NCI-H748 (cell line): ENCODE measurements at regions not wholly inside any gene's neighbourhood (a gene's known extent, or its start where the extent isn't known, plus 50 kb on each side); places are given as distances from the start of the nearest gene placed in this dataset.
"Not testable (repeated sequence)": the region's sequence is repeated elsewhere in the genome, so short reads cannot be mapped to it uniquely, and the experiment has no call there.

Source experiments
- DNase-seq: peaks from one replicate; lab custom pipeline; 2025; ENCODE audit not compliant: unreplicated experiment; lab: John Stamatoyannopoulos, UW

- DNase-seq, result peak; percentile 70
These were observed 306.8 kb upstream of the ATP11B start for GRCh38 chr3:182486463-182486862.

DNA sequence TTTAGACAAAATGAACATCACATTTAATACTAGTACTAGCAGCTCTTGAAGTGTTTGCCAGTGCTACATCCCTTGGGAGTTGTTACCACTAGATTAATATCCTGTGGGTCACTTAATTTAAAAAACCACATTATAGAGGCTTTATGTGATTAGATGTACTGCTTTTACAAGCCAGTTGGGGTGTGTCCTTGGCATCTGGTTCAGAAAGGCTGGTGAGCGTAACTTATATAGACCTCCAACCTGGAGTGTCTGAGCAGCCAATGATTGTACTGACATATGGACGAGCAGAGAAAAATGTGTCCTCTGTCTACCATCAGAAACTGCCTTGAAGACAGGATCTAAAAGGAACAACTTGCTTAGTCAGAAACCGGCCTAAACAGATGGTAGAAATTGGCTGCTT is 306.2 kb upstream of the ATP11B start:
- DNase-seq, result peak; percentile 48

DNA sequence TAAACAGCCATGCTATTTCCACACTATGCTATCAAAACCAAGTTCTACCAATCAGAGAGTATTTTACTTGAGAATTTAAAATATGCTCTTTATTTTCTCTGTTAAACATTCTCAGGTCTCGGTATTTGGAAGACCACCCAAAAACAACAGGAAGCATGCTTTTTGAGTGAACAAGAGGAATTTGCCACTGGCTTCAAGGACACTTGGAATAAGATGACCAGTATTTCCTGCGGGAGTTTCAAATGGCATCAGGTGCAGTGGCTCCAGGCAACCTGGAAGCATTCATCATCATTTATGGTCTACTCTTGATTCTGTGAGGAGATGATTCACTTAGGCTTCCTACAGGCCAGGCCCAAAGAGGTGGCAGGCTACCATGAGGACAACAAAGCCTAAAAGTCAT is 305.7 kb upstream of the ATP11B start:
- no peak for DNase-seq

- DNase-seq, result peak; percentile 97
These were observed 302.5 kb upstream of the ATP11B start for GRCh38 chr3:182490596-182491491.

DNA sequence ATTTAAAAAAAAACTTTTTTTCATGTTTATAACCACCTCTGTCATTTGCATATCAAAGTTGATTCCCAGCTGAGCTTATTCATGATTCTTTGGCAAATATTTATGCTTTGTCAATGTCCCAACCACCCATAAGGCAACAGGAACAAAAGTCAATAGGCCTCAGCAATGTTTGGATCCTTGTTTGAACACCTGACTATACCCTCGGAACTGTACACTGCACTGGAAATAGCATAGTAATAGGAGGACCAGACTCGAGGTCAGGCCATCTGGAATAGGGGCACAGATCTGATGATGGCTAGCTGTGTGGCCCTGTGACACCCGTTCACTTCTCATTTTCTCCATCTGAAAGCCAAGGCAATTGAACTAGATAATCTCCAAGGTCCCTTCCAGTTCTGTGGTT is 301.7 kb upstream of the ATP11B start:
- peak; percentile 88 for DNase-seq

DNA sequence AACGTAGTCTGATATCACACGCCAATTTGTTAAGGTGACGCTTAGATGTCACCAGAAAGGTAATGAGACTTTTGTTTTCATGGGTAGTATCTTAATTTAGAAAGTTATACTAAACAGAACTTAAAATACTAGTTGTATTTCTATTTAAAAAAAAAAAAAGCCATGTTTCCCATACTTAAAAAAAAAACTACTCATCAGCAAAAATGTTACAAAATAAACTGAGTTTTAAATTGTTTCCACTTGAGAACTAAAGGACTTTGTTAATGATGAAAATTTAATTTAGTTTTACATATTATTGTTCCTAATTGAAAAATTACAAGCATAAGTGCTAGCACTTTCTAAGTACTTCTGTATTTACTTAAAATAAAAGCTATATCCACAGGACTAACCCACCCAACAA is 300.8 kb upstream of the ATP11B start:
- DNase-seq, result no peak

- peak; percentile 44 for DNase-seq
These were observed 293.0 kb upstream of the ATP11B start for GRCh38 chr3:182500289-182500688.

- DNase-seq, result no peak
These were observed 291.4 kb upstream of the ATP11B start for GRCh38 chr3:182501856-182502255.

GRCh38 chr3:182503401-182503800 is 289.9 kb upstream of the ATP11B start:
- no peak for DNase-seq

DNA sequence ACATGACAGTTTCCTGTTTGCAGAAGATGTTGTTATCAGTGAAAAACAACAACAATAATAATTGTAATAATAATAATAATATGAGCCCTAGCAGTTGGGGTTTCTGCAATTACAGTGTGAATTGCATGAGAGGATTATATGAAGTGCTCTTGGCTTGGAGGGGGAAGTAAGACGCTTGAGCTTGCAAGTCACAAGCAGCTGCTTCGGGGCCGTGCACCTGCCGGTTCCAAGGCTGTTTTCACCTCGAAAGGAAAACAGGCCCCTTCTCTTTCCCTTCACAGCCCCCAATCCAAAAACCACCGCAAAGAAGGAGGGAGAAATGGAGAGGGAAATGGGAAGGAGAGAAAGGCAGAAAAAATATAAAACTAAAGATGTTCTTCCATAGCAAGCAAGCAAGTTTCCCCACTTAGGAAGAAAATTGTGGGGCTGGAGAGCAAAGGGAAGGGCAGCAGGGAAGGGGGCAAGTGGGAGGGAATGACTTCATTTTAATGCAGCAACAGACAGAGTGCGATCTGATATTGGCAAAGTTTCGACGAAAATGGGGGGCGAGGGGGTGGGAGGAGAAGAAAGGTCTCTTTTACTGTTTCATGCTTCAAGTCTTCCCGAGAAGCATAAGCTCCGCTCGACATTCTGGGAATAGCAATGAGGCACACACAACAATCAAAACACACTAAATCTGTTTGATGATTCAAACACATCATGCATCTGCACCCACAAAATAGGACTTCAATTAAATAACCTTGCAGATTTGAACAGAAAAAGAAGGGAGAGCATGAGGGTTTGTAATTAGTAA is 284.2 kb upstream of the ATP11B start:
- no peak for DNase-seq

GRCh38 chr3:182509844-182510460 is 283.4 kb upstream of the ATP11B start:
- DNase-seq, result no peak

DNA sequence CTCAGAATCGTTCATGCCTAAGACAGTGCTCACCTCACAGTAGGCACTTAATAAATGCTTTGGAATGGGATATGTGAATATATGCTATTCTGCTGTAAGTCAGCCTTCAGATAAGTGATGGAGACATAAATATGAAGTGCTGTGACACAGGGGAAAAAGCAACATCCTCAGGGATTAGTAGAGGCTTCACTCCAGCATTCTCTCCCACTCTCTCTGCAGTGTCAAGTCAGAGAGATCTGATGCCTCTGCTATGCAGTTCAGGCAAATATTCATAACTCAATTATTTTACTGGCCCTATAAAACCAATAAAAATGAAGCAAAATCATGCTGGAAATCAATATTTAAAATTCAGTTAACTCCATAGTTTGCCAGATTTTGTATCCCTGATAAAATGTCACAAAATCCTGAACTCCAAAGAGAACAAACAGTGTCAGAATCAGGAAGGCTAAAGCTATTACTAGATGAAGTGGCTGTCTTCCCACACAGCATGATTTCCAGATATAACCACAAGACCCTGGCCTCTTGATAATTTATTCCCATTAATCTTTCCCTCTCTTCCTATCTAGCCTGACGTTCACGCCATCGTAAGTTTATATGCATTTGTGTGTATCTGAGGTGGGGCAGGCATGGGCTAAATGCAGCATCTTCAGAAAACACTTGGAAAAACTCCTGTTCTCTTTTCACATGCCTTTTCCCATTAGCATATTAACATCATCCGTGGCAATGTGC is 278.9 kb upstream of the ATP11B start:
- no peak for DNase-seq

DNA sequence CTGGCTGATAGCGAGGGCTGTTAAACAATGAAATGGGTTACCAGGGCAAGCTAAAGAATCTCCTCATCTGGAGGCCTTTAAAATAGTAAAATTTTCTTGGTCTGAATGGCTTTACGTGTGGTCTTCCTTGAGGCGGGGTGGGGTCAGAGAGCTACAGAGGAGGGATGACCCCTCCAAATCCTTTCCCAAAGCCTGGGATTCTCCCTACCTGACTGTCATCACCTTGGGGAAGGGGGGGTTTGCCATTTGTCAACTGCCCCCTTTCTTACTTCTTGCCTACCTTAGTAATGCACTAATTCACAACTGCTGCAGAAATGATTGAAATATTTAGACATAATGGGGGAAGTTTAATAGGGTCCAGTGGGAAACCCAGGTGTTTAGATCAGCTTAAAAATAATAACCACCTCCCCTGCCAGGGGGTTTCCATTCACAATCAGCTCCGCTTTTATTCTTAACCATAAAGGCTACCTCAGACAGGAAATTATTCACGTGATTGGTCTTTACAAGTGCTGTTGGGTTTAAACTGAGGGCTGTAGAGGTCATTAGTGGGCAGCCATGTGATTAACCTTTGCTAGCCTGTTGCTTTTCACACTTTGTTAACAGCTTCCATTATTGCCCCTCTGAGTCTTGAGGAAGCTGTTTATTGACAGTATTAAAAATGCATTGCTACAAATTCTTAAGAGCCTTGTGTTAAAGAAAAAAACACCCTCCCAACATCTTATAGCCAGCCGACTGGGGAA is 276.5 kb upstream of the ATP11B start:
- DNase-seq, result no peak

- no peak for DNase-seq
These were observed 273.7 kb upstream of the ATP11B start for GRCh38 chr3:182519569-182519968.

- DNase-seq, result no peak
These were observed 272.0 kb upstream of the ATP11B start for GRCh38 chr3:182521339-182521738.

DNA sequence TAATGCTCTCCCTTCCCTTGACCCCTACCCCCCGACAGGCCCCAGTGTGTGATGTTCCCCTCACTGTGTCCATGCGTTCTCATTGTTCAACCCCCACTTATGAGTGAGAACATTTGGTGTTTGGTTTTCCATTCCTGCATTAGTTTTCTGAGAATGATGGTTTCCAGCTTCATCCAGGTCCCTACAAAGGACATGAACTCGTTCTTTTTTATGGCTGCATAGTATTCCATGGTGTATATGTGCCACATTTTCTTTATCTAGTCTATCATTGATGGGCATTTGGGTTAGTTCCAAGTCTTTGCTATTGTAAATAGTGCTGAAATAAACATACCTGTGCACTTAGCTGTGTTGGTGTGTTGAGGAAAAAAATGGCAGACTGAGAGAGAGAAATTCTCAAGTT is 269.9 kb upstream of the ATP11B start:
- not testable (repeated sequence) for DNase-seq

DNA sequence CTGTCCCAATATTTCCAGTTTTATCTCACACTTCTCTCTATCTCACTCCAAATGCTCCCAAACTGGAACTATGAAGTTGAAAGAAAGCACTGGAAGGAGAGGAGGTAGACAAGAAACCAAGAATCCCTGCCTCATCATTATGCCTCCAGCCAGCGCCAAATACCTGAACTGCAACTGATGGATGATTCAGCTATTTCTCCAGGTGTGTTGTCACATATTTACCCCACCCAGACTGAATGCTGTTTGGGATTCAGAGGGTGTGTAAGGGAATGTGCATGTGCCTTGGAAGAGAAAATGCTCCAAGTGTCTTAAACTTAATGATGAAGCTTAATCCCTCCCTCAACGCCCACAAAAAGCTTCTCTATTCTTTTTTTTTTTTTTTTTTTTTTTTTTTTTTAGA is 269.5 kb upstream of the ATP11B start:
- DNase-seq, result no peak

DNA sequence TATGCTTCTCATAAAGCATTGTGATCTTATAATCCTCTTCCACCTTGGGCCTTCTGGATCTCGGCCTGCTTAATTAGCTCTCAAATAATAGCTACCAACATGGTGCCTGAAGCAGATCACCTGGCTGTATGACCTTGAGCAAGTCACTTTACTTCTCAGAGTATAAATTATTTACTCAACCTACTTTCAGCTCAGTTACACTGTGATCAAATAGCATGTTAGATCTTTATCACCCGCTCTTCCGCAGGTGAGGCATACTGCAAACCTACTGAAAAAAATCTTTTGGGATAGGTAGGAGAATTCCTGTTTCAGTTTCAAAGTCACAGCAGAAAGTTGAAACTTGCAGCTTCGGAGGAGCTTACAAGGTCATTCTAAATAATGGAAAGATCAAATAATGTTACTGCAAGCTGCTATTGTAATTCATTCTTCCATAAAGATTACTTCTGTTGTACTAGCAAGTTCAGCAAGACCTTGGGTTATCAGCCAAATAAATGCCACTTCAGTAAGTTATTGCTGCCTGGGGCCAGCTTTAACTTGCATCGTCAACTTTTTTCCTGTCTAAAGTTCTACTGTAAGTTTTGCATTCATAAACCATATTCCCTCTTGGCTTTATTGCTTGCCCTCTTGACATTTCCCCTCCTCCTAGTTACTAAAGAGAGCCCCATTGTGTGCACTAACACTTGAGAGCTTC is 268.4 kb upstream of the ATP11B start:
- no peak for DNase-seq

DNA sequence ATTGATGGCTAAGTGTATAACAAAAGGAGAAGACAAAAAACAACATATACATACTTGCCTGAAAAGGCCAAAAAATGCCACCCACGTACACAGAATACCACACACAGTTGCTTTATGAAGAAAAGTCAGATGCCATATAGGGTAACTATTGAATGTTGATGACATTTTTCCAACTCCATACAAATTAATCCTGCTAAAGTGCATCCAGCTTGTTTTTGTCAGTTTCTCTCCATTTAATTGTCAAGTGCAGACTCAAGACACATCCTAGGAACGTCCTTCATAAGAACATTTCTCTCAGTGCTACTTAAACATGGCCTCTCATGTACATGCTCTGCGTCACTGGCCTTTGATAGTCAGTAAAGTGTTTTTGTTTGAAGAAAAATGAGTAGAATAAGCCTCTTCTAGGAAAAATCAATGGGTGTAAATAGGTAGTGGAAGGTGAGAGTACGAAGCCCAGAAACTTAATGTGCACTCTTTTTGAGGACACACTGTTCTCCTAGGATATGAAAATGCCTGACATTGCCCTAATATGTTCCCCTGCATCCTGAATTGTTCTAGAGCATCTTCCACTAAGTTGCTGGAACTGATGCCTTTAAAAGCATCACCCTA is 267.4 kb upstream of the ATP11B start:
- no peak for DNase-seq
